Fibroblast of villous mesenchyme (primary cell): ENCODE measurements at regions not wholly inside any gene's neighbourhood (a gene's known extent, or its start where the extent isn't known, plus 50 kb on each side); places are given as distances from the start of the nearest gene placed in this dataset.

Source experiments
- DNase-seq: peaks from one replicate; pipeline ENCODE4 v3.0.0-alpha.2; 2010; ENCODE audit warnings: low read depth
- H3K4me3 ChIP-seq: 2 replicates; pipeline ENCODE4 v1.5.1; 2011; ENCODE audit warnings: low read depth, mild to moderate bottlenecking, low read length
- TF ChIP-seq, protein P1 (sequence below): IDR thresholded peaks from 2 replicates; pipeline ENCODE4 v1.5.1; 2012; ENCODE audit warnings: low read depth, mild to moderate bottlenecking, low read length; ENCODE audit not compliant: insufficient read depth

DNA sequence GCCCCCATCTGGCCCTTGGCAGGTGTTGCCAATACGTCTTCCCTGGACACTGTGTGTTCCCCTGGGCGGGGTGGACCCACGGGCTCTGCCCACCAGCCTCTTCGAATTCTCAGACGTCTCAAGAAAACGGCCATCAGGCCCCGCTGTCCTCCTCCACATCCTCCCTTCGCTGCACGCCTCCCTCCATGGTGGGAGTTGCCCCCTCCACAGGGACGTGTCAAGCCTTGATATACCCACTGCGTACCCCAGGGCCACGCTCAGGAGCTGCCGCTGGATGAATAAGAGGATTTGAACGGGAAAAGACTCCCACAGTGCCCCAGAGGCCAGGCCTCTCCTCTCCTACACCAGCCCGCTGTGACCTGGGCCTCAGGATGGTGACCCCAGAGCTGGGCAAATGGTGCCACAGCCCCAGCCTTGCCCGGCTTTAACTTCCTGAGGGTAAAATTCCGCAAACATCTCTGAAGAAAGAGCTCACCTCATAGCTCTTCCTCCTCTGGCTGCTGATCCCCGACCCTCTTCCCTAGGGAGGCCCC lies 399.3 kb upstream of the MYT1L start:
- TF ChIP-seq, protein P1, sequence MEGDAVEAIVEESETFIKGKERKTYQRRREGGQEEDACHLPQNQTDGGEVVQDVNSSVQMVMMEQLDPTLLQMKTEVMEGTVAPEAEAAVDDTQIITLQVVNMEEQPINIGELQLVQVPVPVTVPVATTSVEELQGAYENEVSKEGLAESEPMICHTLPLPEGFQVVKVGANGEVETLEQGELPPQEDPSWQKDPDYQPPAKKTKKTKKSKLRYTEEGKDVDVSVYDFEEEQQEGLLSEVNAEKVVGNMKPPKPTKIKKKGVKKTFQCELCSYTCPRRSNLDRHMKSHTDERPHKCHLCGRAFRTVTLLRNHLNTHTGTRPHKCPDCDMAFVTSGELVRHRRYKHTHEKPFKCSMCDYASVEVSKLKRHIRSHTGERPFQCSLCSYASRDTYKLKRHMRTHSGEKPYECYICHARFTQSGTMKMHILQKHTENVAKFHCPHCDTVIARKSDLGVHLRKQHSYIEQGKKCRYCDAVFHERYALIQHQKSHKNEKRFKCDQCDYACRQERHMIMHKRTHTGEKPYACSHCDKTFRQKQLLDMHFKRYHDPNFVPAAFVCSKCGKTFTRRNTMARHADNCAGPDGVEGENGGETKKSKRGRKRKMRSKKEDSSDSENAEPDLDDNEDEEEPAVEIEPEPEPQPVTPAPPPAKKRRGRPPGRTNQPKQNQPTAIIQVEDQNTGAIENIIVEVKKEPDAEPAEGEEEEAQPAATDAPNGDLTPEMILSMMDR: no peak
- no peak for DNase-seq
- no peak overlapping the region for H3K4me3 ChIP-seq

DNA sequence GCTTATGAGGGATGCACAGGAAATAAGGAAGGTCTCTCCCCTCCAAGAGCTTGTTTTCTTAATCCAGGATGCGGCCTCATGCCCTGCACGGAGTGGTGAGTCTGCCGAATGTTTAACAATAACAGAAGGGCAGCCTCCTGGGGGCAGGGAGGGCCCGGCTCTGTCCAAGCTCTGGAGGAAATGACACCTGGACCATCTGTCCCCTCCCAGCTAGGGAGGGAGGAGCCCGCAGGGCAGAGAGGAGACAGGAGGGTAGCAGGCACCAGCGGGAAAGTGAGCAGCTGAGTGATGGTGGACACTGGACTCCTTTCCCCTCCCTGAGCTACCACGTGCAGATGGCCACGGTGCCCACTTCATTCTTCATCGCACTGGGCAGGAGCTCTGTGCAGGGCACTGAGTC lies 398.2 kb upstream of the MYT1L start:
- DNase-seq: no peak
- TF ChIP-seq, protein P1: no peak
- H3K4me3 ChIP-seq: no peak overlapping the region

DNA sequence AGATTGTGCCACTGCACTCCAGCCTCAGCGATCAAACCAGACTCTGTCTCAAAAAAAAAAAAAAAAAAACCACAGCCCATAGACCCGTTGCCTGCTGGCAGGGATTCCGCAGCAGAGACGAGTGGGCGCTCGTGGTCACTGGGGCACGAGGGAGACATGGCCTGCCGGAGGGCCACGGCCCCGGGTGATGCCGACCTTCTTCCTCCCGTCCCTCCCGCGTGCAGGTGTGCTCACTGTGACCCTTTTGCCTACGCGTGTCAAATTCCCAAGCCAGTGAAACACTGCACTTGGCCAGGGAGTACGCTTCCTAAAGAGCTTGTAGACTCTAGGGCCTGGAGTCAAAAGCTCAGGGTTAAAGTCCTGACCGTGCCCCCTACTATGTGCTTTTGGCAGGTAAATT lies 397.6 kb upstream of the MYT1L start:
- DNase-seq: no peak
- TF ChIP-seq, protein P1: no peak
- no peak overlapping the region for H3K4me3 ChIP-seq

DNA sequence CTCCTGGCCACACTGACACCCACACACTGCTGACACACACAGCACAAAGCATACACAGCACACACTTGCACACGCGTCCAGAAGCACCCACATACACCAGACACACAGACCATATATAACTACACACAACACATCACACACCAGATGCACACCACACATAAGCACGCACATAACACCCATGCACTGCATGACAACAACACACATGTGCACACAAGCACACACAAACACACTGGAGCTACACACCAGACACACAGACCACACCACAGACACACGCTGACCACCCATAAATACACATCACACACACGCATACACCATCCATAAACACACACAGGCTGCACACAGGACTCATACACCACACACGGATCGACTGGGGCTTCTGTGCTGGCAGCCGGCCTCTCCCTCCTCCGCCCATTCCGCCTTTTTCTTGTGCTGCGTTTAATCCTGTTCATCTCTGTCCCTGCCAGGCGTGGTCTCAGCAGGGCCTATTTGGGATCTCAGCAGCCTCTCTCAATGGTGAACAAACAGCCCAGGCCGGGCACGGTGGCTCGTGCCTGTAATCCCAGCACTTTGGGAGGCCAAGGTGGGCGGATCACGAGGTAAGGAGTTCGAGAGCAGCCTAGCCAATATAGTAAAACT lies 396.9 kb upstream of the MYT1L start:
- no peak overlapping the region for H3K4me3 ChIP-seq
- TF ChIP-seq, protein P1: no peak
- DNase-seq: no peak

DNA sequence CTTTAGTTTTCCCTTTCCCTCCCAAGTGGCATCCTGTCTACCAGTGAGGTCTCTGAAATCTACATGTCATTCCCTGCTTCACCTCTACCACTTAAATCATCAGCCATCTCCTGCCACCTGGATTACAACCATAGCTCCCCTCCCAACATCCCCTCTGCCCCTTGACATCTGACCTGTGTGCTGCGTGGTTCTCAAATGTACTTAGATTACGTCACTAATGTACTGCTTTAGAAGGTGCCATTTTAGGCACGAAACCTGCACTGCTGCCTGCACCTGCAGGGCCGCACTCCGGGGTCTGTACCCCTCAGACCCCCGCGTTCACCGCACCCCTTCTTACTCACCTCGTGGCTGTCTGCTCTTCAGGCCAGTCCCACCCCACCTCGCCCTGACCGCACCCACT lies 395.1 kb upstream of the MYT1L start:
- TF ChIP-seq, protein P1: no peak
- DNase-seq: no peak
- no peak overlapping the region for H3K4me3 ChIP-seq

DNA sequence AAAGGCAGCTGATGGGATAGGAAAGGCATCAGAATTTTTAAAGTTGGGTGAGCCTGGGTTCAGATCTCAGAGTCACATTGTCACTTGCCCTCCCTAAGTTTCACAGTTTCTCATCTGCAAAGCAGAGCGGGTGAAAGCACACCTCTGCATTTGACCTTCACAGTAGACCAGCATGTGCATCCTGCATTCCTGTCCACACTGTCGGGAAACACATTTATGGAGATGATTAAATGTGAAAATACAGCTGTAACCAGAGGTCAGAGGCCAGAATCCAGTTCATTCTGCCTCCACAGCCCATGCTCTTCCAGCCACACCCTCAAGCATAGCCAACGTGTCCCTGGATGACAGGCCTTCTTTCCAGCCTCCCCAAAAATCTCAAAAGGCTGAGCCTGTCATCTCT lies 392.0 kb upstream of the MYT1L start:
- H3K4me3 ChIP-seq: no peak overlapping the region
- TF ChIP-seq, protein P1: no peak
- no peak for DNase-seq
